Retinal pigment epithelial cell (primary cell): ENCODE measurements at regions not wholly inside any gene's neighbourhood (a gene's known extent, or its start where the extent isn't known, plus 50 kb on each side); places are given as distances from the start of the nearest gene placed in this dataset.

ENCODE experiments used
- DNase-seq: peaks from one replicate; pipeline ENCODE4 v3.0.0-alpha.2; 2010; ENCODE audit warnings: low read depth
- H3K4me3 ChIP-seq: 2 replicates; pipeline ENCODE4 v1.5.1; 2011; ENCODE audit warnings: mild to moderate bottlenecking, low read length, control low read depth, moderate library complexity
- CTCF ChIP-seq: conservative IDR thresholded peaks from 2 replicates; pipeline ENCODE4 v1.5.1; 2011; ENCODE audit warnings: low read depth, low read length, control low read depth, inconsistent platforms

- DNase-seq: no peak
- no peak overlapping the region for H3K4me3 ChIP-seq
- no peak for TF ChIP-seq CTCF
These were observed 287.0 kb downstream of the FAT3 start for GRCh38 chr11:92511522-92512203.

- no peak overlapping the region for H3K4me3 ChIP-seq
- no peak for TF ChIP-seq CTCF
- no peak for DNase-seq
These were observed 287.6 kb downstream of the FAT3 start for GRCh38 chr11:92512204-92512569.

GRCh38 chr11:92523611-92524010 lies 299.0 kb downstream of the FAT3 start:
- no peak overlapping the region for H3K4me3 ChIP-seq
- no peak for DNase-seq
- no peak for TF ChIP-seq CTCF

GRCh38 chr11:92524542-92524941 lies 299.9 kb downstream of the FAT3 start:
- no peak for TF ChIP-seq CTCF
- no peak overlapping the region for H3K4me3 ChIP-seq
- DNase-seq: no peak

- DNase-seq: no peak
- TF ChIP-seq CTCF: peak; percentile 24
- no peak overlapping the region for H3K4me3 ChIP-seq
These were observed 302.8 kb downstream of the FAT3 start for GRCh38 chr11:92527467-92527866.

GRCh38 chr11:92528001-92528400 lies 303.4 kb downstream of the FAT3 start:
- no peak for DNase-seq
- H3K4me3 ChIP-seq: no peak overlapping the region
- TF ChIP-seq CTCF: no peak

GRCh38 chr11:92531065-92531739 lies 306.6 kb downstream of the FAT3 start:
- no peak for TF ChIP-seq CTCF
- H3K4me3 ChIP-seq: no peak overlapping the region
- no peak for DNase-seq
